ENCODE measurements at regions not wholly inside any gene's neighbourhood (a gene's known extent, or its start where the extent isn't known, plus 50 kb on each side); places are given as distances from the start of the nearest gene placed in this dataset.

DNA sequence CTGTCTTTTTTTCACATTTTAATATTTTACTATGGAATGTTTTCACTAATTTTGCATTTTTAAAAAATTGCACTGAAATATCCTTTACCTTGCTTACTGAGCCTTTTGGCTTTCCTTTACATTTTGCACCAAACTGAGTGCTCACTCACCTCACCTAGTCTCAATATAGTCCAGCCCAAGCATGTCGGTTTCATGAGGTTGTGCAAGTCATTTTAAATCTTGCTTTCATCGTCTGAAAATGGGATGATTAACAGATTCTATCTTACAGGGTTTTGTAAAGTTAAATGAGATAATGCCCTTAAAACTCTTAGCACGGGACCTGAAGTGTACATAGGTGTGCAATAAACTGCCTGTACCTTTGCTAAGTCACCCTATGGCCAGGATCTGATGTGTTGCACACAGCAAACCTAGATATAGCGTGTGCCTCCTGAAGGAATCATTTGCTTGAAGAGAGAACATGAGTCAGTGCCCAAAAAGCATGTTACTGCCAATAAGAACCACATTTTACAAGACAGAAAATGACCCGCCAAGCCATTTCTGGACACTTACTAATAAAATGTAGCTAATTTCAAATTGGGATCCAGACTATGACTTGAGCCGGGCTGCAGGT is 199.8 kb downstream of the JCAD start:
- ATAC-seq (no peak), FAIRE-seq (no peak), DNase-seq (ENCODE audit: low spot score) (no peak)
- Histone ChIP-seq H3K27ac (ENCODE audit: extremely low read length, insufficient read depth, low read length) (no peak overlapping the region), H3K4me3 (replicated peaks in 1 of 3; ENCODE audit: insufficient read depth in 1 of 3, low read depth in 2 of 3, low read length in 3 of 3) (no peak overlapping the region), H3K9me3 (ENCODE audit: low read length) (no peaks in the 10 kb centered on the region), H3K27me3 (ENCODE audit: control insufficient read depth in 1 of 2, insufficient read depth in 2 of 2, low read length in 2 of 2) (no peaks in the 10 kb centered on the region), H3K4me1 (ENCODE audit: insufficient read depth, low read length) (peaks cover 6% of the 10 kb centered on the region; the same call in 1 of the 2 replicates), H3K9ac (ENCODE audit: insufficient read depth, low read depth, low read length) (no peak overlapping the region), H3K4me2 (ENCODE audit: low read depth, low read length) (no peak overlapping the region), H3K79me2 (ENCODE audit: insufficient read depth, low read length) (no peaks in the 10 kb centered on the region), H3K36me3 (replicated peaks in 1 of 2; ENCODE audit: control insufficient read depth in 1 of 2, insufficient read depth in 2 of 2, low read length in 2 of 2) (no peaks in the 10 kb centered on the region), H2AFZ (ENCODE audit: low read length) (no peak overlapping the region), H4K20me1 (ENCODE audit: insufficient read depth, low read length) (0 out of 2 replicates have a peak, but pooled peaks cover 2% of the 10 kb centered on the region)
- WGBS (ENCODE audit: low lambda C conversion rate) = 50% methylated on average over 6 of the region's 6 CpGs
- TF ChIP-seq JUN (CRISPR knock-in tag; IDR thresholded peaks at IDR 0.05) = no peak
- TF ChIP-seq, protein P1, sequence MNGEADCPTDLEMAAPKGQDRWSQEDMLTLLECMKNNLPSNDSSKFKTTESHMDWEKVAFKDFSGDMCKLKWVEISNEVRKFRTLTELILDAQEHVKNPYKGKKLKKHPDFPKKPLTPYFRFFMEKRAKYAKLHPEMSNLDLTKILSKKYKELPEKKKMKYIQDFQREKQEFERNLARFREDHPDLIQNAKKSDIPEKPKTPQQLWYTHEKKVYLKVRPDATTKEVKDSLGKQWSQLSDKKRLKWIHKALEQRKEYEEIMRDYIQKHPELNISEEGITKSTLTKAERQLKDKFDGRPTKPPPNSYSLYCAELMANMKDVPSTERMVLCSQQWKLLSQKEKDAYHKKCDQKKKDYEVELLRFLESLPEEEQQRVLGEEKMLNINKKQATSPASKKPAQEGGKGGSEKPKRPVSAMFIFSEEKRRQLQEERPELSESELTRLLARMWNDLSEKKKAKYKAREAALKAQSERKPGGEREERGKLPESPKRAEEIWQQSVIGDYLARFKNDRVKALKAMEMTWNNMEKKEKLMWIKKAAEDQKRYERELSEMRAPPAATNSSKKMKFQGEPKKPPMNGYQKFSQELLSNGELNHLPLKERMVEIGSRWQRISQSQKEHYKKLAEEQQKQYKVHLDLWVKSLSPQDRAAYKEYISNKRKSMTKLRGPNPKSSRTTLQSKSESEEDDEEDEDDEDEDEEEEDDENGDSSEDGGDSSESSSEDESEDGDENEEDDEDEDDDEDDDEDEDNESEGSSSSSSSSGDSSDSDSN (CRISPR knock-in tag; IDR thresholded peaks at IDR 0.05) = no peak
- TF ChIP-seq DPF2 (CRISPR knock-in tag; IDR thresholded peaks at IDR 0.05; ENCODE audit: borderline replicate concordance, low read depth) = no peak
- no peak for TF ChIP-seq RARG (CRISPR knock-in tag; IDR thresholded peaks at IDR 0.05; ENCODE audit: low read depth)
- no peak for TF ChIP-seq ZSCAN31 (CRISPR knock-in tag; IDR thresholded peaks at IDR 0.05; ENCODE audit: low read depth)
- no peak for TF ChIP-seq PRMT3 (CRISPR knock-in tag; IDR thresholded peaks at IDR 0.05; ENCODE audit: borderline replicate concordance, low read depth)
- TF ChIP-seq, protein P2, sequence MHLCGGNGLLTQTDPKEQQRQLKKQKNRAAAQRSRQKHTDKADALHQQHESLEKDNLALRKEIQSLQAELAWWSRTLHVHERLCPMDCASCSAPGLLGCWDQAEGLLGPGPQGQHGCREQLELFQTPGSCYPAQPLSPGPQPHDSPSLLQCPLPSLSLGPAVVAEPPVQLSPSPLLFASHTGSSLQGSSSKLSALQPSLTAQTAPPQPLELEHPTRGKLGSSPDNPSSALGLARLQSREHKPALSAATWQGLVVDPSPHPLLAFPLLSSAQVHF (CRISPR knock-in tag; IDR thresholded peaks at IDR 0.05) = no peak
- TF ChIP-seq HNRNPK (IDR thresholded peaks at IDR 0.05; ENCODE audit: low read depth, low read length, poor library complexity, severe bottlenecking) = no peak
- TF ChIP-seq CBX1 (IDR thresholded peaks at IDR 0.05; ENCODE audit: low read depth) = no peak
- no peak for TF ChIP-seq PHF20 (CRISPR knock-in tag; IDR thresholded peaks at IDR 0.05)
- no peak for TF ChIP-seq CCDC6 (CRISPR knock-in tag; IDR thresholded peaks at IDR 0.05)
- TF ChIP-seq, protein P3, sequence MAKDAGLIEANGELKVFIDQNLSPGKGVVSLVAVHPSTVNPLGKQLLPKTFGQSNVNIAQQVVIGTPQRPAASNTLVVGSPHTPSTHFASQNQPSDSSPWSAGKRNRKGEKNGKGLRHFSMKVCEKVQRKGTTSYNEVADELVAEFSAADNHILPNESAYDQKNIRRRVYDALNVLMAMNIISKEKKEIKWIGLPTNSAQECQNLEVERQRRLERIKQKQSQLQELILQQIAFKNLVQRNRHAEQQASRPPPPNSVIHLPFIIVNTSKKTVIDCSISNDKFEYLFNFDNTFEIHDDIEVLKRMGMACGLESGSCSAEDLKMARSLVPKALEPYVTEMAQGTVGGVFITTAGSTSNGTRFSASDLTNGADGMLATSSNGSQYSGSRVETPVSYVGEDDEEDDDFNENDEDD (CRISPR knock-in tag; IDR thresholded peaks at IDR 0.05; ENCODE audit: borderline replicate concordance) = no peak
- TF ChIP-seq, protein P4, sequence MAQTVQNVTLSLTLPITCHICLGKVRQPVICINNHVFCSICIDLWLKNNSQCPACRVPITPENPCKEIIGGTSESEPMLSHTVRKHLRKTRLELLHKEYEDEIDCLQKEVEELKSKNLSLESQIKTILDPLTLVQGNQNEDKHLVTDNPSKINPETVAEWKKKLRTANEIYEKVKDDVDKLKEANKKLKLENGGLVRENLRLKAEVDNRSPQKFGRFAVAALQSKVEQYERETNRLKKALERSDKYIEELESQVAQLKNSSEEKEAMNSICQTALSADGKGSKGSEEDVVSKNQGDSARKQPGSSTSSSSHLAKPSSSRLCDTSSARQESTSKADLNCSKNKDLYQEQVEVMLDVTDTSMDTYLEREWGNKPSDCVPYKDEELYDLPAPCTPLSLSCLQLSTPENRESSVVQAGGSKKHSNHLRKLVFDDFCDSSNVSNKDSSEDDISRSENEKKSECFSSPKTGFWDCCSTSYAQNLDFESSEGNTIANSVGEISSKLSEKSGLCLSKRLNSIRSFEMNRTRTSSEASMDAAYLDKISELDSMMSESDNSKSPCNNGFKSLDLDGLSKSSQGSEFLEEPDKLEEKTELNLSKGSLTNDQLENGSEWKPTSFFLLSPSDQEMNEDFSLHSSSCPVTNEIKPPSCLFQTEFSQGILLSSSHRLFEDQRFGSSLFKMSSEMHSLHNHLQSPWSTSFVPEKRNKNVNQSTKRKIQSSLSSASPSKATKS (CRISPR knock-in tag; IDR thresholded peaks at IDR 0.05) = no peak
- TF ChIP-seq, protein P5, sequence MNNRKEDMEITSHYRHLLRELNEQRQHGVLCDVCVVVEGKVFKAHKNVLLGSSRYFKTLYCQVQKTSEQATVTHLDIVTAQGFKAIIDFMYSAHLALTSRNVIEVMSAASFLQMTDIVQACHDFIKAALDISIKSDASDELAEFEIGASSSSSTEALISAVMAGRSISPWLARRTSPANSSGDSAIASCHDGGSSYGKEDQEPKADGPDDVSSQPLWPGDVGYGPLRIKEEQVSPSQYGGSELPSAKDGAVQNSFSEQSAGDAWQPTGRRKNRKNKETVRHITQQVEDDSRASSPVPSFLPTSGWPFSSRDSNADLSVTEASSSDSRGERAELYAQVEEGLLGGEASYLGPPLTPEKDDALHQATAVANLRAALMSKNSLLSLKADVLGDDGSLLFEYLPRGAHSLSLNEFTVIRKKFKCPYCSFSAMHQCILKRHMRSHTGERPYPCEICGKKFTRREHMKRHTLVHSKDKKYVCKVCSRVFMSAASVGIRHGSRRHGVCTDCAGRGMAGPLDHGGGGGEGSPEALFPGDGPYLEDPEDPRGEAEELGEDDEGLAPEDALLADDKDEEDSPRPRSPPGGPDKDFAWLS (CRISPR knock-in tag; IDR thresholded peaks at IDR 0.05; ENCODE audit: borderline replicate concordance) = no peak
- TF ChIP-seq REXO4 (CRISPR knock-in tag; IDR thresholded peaks at IDR 0.05; ENCODE audit: borderline replicate concordance) = no peak
- no peak for TF ChIP-seq CENPT (CRISPR knock-in tag; IDR thresholded peaks at IDR 0.05; ENCODE audit: low read depth)
- intact Hi-C loops (cut with micrococcal nuclease; ENCODE audit: unreplicated experiment) (loop anchor here (5.0 kb wide), 1 partner anchor 672 kb away; no protein-coding TSS in a partner anchor), in situ Hi-C loops (cut with HindIII; ENCODE audit: extremely low pct_ligation_motif_present, low pct_unique_long_range_greater_than_20kb) (no loop called here)
- no TSS peak for BruUV-seq (replicated peaks)
- ChIA-PET CTCF (ENCODE audit: low intra/inter-chr PET ratio, low total read pairs) (no interaction called here), POLR2A (no interaction called here)
